Fibroblast of lung (primary cell): ENCODE measurements at regions not wholly inside any gene's neighbourhood (a gene's known extent, or its start where the extent isn't known, plus 50 kb on each side); places are given as distances from the start of the nearest gene placed in this dataset.

ENCODE experiments used
- DNase-seq, 2 donors: peaks; one replicate each; pipeline versions ENCODE4 v3.0.0 to v3.0.0-alpha.2; 2010; ENCODE audit warnings: low read depth in 2 of 2
- H2AFZ ChIP-seq: 2 replicates; pipeline ENCODE4 v1.5.1; 2012; ENCODE audit warnings: low read length, control low read depth, inconsistent platforms
- H3K27ac ChIP-seq: 2 replicates; pipeline ENCODE4 v1.5.1; 2011; ENCODE audit warnings: low read length, control low read depth; ENCODE audit not compliant: insufficient read depth
- H3K27me3 ChIP-seq: 2 replicates; pipeline ENCODE4 v1.5.1; 2011; ENCODE audit warnings: mild to moderate bottlenecking, low read length; ENCODE audit not compliant: control insufficient read depth, insufficient read depth
- H3K36me3 ChIP-seq: 2 replicates; pipeline ENCODE4 v1.5.1; 2011; ENCODE audit warnings: low read length; ENCODE audit not compliant: control insufficient read depth, insufficient read depth
- H3K4me1 ChIP-seq: 2 replicates; pipeline ENCODE4 v1.5.1; 2011; ENCODE audit warnings: low read length; ENCODE audit not compliant: control insufficient read depth, insufficient read depth; ENCODE audit errors: extremely low read depth
- H3K4me2 ChIP-seq: 2 replicates; pipeline ENCODE4 v1.5.1; 2011; ENCODE audit warnings: low read length, control low read depth; ENCODE audit not compliant: insufficient read depth; ENCODE audit errors: extremely low read depth
- H3K4me3 ChIP-seq, 4 experiments: fragments of 200-600 bp in 1 of 4; sonication (generic) in 1 of 4; replicated peaks in 1 of 4; 2 replicates each; pipeline ENCODE4 v1.5.1; 2011 to 2016; ENCODE audit warnings: low read length in 4 of 4, low read depth in 3 of 4, mild to moderate bottlenecking in 3 of 4, control low read depth in 2 of 4, inconsistent platforms in 1 of 4, mixed read lengths in 1 of 4; ENCODE audit not compliant: insufficient read depth in 1 of 4; ENCODE audit errors: control extremely low read depth in 1 of 4
- H3K79me2 ChIP-seq: 2 replicates; pipeline ENCODE4 v1.5.1; 2012; ENCODE audit warnings: mild to moderate bottlenecking, low read length, inconsistent platforms; ENCODE audit not compliant: control insufficient read depth, insufficient read depth
- H3K9ac ChIP-seq: 2 replicates; pipeline ENCODE4 v1.5.1; 2011; ENCODE audit warnings: mild to moderate bottlenecking, low read length, control low read depth; ENCODE audit not compliant: insufficient read depth
- H3K9me3 ChIP-seq: 2 replicates; pipeline ENCODE4 v1.5.1; 2012; ENCODE audit warnings: low read depth, low read length; ENCODE audit not compliant: control insufficient read depth, insufficient read depth
- H4K20me1 ChIP-seq: 2 replicates; pipeline ENCODE4 v1.5.1; 2011; ENCODE audit warnings: low read length; ENCODE audit not compliant: control insufficient read depth, insufficient read depth; ENCODE audit errors: extremely low read depth
- EZH2 ChIP-seq: IDR thresholded peaks from 2 replicates; pipeline ENCODE4 v1.5.1; 2012; ENCODE audit warnings: low read length, control low read depth, mild to moderate bottlenecking; ENCODE audit errors: missing control alignments
- TF ChIP-seq, protein P1 (sequence below), 2 donors: IDR thresholded peaks in 1 of 2; conservative IDR thresholded peaks in 1 of 2; 1 replicate in 1 of 2; 2 replicates in 1 of 2; pipeline ENCODE4 v1.5.1; 2011 to 2012; ENCODE audit warnings: low read length in 2 of 2, control low read depth in 1 of 2, inconsistent platforms in 1 of 2, low read depth in 1 of 2, mild to moderate bottlenecking in 1 of 2

DNA sequence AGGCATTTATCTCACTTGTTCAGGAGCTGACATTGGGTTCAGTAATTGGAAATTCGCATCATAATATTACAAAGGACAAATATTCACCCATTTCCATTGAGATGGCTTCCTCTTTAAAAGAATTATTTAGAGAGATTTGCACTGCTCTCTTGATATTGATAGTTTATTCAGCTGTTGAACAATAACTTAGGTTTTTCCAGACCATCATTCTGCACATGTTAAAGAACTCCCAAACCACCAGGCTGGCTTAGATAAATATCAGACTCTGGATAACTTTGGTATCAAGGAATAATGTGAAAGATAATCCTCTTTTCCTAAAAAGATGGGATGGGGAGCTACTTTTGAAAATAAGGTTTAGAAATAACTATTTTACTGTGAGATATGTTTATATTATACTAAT is 154.0 kb downstream of the GASK1B start:
- TF ChIP-seq, protein P1, sequence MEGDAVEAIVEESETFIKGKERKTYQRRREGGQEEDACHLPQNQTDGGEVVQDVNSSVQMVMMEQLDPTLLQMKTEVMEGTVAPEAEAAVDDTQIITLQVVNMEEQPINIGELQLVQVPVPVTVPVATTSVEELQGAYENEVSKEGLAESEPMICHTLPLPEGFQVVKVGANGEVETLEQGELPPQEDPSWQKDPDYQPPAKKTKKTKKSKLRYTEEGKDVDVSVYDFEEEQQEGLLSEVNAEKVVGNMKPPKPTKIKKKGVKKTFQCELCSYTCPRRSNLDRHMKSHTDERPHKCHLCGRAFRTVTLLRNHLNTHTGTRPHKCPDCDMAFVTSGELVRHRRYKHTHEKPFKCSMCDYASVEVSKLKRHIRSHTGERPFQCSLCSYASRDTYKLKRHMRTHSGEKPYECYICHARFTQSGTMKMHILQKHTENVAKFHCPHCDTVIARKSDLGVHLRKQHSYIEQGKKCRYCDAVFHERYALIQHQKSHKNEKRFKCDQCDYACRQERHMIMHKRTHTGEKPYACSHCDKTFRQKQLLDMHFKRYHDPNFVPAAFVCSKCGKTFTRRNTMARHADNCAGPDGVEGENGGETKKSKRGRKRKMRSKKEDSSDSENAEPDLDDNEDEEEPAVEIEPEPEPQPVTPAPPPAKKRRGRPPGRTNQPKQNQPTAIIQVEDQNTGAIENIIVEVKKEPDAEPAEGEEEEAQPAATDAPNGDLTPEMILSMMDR (conservative IDR thresholded peaks at IDR 0.05 in 1 of 2, IDR thresholded peaks at IDR 0.05 in 1 of 2; ENCODE audit: low read depth in 1 of 2, low read length in 2 of 2), result no peak
- TF ChIP-seq EZH2, result no peak
- Histone ChIP-seq H3K4me3 (no peak overlapping the region), H3K27ac (no peak overlapping the region), H3K4me2 (no peak overlapping the region), H3K79me2 (no peaks in the 10 kb centered on the region), H3K9me3 (no peaks in the 10 kb centered on the region), H3K27me3 (no peaks in the 10 kb centered on the region), H3K36me3 (no peaks in the 10 kb centered on the region), H3K9ac (no peak overlapping the region), H2AFZ (no peak overlapping the region), H3K4me1 (peaks cover 5% of the 10 kb centered on the region), H4K20me1 (no peaks in the 10 kb centered on the region)
- no peak for DNase-seq

DNA sequence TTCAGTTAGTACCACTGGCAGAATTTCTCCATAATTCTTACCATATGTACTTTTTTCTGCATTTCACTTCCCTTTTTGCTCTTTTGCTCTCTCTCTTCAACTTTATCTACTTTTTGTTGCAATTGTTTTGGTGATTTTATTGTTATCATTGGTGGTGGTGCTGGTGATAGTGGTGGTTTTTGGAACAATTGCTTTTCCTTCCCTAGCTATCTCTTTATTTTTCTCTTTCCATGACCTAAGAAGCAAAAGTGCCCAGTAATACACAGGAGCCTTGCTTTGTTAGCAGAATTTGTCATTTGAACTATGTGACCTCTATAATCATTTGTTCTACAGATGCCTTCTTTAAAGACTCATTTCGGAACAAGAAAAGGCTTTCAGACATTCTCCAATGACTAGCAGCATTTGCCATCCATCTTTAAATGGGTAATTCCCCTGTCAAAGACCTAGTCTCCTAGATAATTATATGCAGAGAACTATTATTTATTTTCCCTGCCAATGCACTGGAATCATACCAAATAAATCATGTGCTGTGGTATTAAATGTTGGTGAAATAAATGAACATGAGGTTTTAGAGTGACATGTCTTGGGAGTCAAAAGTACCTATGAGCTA is 154.5 kb downstream of the GASK1B start:
- Histone ChIP-seq H3K4me1 (peaks cover 5% of the 10 kb centered on the region), H3K27me3 (no peaks in the 10 kb centered on the region), H4K20me1 (no peaks in the 10 kb centered on the region), H3K4me2 (no peak overlapping the region), H3K9me3 (no peaks in the 10 kb centered on the region), H3K79me2 (no peaks in the 10 kb centered on the region), H3K36me3 (no peaks in the 10 kb centered on the region), H3K9ac (no peak overlapping the region), H3K4me3 (no peak overlapping the region), H2AFZ (no peak overlapping the region), H3K27ac (no peak overlapping the region)
- TF ChIP-seq, protein P1 (conservative IDR thresholded peaks at IDR 0.05 in 1 of 2, IDR thresholded peaks at IDR 0.05 in 1 of 2; ENCODE audit: low read depth in 1 of 2, low read length in 2 of 2), result no peak
- no peak for TF ChIP-seq EZH2
- peak in 1 of 2 donors; percentile 88 for DNase-seq

DNA sequence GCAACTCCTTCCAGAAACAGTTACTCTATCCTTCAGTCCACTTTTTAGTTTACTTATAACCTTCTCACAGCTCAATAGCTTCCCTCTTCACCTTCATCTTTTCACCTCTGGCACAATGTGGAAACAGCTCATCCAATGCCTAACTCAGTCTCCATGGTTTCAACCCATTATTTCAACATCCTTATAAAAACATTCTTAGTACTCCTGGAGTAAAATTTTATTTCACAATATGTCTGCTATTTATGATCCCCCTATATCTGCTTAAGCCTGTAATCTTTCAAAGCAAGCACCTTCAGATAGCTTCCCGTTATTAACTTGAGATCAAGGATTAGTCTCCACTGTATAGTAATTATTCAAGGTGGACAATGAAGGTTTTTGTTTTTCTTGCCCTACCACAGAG is 156.3 kb downstream of the GASK1B start:
- Histone ChIP-seq H3K79me2 (no peaks in the 10 kb centered on the region), H3K9ac (no peak overlapping the region), H3K27ac (no peak overlapping the region), H4K20me1 (no peaks in the 10 kb centered on the region), H3K9me3 (no peaks in the 10 kb centered on the region), H2AFZ (no peak overlapping the region), H3K4me2 (no peak overlapping the region), H3K4me3 (no peak overlapping the region), H3K36me3 (no peaks in the 10 kb centered on the region), H3K4me1 (peaks cover 5% of the 10 kb centered on the region), H3K27me3 (no peaks in the 10 kb centered on the region)
- no peak for TF ChIP-seq EZH2
- TF ChIP-seq, protein P1 (conservative IDR thresholded peaks at IDR 0.05 in 1 of 2, IDR thresholded peaks at IDR 0.05 in 1 of 2; ENCODE audit: low read depth in 1 of 2, low read length in 2 of 2), result no peak
- DNase-seq, result peak; percentile 73 to 75
